ENCODE measurements at regions not wholly inside any gene's neighbourhood (a gene's known extent, or its start where the extent isn't known, plus 50 kb on each side); places are given as distances from the start of the nearest gene placed in this dataset.
A peak's percentile ranks its signal among the peaks of the same experiment; 100 is the strongest.
"Not testable (repeated sequence)": the region's sequence is repeated elsewhere in the genome, so short reads cannot be mapped to it uniquely, and the experiment has no call there.

DNA sequence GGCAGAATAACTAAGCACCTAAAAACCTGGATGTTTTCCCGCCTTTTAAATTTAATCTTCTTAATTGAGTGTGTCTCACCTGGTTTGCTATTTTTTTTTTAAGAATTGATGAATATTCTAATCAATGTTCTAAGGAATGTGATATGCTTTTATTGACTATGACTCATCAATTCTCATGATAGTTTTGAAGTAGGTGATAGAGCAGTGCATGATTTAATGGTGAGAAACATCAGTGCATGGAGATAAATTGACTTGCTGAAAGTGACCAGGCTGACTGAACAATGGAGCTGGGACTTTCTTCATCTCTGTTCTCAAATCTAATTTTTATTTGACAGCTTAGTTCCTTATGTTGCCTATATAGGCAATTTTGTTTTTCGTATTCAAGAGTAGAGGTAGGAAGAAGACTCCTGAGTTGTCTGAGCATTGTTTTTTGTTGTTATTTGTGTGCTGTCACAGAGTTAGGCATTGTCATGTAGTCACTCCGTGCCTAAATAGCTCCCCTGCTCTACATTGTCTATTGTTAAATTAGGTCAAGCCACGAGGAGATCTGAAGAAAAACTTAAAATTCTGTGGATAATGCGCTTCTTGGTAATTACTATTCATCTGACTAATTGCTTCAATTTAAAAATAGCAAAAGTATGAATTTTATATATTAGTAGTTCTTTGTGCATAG is 59.0 kb upstream of the NUTM2F start:
- DNase-seq (ENCODE audit: low read depth): not testable (repeated sequence)

DNA sequence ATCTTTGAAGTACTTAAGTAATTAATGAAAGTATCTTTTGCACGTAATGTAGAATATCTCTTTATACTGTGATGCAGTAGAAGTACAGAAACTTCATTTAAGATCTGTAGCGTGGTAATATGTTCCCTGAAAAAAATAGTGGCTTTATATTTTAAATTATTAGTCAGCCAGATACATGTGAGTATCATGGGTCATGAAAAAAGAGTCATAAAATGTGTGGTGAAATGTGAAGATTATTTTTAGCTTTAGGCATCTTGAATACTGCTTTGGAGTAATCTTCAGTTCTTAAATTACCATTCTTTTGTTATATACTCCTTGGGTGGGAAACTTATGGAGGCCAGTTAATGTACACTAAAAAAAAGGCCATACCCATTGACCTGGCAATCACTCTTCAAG is 59.6 kb upstream of the NUTM2F start:
- not testable (repeated sequence) for DNase-seq (ENCODE audit: low read depth)

DNA sequence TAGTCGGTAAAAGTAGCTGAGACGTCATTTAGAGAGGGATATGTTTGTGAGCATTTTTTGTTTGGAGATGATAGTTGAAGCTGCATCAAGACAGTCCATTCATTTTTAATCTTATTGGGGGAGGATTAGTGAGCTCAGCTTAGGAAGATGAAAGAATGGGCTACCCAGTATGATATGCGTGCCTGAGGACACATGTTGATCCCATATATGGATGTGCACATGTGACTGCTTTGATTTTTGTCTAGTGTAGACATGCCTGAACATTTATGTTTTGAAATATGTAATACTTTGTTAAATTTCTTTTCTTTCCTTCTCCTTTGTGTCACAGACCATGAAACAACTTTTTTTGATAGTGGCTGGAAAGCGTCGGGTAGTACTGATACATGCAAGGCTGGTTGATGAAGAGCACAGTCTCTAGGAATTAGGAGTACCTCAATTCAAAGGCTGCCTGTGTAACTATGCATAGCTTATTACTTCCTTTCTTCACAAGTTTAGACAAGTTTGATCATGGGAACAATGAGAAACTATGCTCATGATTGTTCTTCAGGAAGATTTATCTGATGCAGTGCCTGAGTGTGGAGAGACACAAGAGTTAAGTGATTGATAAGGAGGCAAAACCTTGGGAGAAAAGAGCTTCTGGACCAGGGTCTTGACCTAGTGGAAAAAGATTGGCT is 62.1 kb upstream of the NUTM2F start:
- not testable (repeated sequence) for DNase-seq (ENCODE audit: low read depth)

DNA sequence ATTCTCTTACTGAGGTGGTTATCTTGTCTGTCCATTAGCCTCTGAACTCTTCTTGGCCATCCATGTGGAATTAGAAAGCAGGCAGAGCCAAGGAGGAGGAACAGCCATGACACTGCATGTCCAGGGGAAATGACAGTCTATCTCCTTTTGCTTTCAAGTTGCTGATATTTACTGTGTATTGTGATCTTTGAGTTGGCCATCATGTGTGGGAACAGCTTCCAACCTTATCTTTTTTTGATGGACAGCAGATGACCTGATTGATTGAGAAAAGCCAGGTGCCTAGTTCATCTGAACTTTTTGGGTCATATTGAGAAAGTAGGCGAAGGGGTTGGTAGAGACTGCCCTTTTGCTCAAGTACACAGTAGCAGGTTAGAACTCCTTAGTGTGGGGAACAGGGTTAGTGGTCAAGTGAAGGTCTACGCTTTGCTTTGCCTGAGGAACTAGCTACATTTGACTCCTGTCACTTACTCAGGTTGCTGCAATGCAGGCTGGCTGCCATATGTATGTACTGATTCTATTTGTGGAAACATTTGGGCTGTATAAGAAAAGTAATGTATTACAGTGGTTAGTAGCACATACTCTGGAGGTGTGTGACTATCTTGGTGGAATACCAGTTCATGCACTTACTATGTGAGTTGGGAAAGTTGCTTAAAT is 64.7 kb upstream of the NUTM2F start:
- DNase-seq (ENCODE audit: low read depth): not testable (repeated sequence)

DNA sequence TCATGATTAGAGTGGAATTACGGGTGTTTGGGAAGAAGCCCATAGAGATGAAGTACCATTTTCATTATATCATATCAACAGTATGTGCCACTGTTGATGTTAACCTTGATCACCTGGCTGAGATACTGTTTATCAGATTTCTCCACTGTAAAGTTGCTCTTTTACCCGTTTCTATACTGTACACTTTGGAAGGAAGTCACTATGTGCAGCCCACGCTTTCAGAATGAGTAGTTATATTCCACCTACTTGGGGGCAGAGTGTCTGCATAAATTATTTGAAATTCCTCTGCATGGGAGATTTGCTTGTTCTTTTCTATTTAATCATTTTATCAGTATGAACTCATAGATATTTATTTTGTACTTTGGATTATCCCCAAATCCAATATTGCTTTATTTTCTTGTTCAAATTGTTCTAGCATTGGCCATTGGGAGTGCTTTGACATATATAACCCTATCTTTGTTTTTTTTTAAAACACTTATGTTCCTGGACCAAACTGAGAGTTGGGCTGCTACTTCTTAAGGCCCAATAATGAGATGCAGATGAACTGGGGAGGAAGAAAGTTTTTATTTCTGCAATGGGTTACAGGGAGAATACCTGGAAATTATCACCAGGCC is 69.4 kb upstream of the NUTM2F start:
- not testable (repeated sequence) for DNase-seq (ENCODE audit: low read depth)

DNA sequence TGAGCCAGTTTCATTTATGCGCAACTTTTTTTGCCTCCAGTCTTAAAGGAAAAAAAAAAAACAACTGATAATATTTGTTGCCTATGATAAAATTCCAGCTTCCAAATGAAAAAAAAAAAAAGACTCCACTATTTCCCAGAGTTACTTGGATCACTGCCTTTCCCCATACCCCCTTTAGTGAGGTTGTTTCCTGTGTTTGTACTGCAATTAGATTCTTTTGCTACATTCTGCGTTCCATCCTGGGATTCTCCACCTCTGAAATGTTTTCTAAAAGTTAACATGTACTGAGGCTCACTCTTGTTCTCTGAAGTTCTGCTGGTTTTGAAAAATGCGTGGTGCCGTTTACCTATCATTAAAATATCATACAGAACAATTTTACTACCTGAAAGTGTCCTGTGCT is 72.0 kb upstream of the NUTM2F start:
- DNase-seq (ENCODE audit: low read depth): not testable (repeated sequence)

DNA sequence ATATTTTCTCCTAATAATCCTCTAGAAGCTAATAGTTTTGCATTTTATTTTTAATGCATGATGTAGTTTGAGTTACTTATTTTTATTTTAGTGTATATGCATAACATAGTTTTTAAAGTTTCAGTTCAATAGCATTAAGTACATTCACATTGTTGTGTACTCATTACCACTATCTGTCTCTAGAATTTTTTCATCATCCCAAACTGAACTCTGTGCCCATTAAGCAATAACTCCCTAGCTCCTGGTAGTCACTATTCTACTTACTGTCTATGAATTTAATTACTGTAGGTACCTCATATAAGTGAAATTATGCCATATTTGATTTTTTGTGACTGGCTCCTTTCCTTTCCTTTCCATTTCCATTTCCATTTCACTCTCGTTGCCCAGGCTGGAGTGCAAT is 74.4 kb upstream of the NUTM2F start:
- not testable (repeated sequence) for DNase-seq (ENCODE audit: low read depth)

DNA sequence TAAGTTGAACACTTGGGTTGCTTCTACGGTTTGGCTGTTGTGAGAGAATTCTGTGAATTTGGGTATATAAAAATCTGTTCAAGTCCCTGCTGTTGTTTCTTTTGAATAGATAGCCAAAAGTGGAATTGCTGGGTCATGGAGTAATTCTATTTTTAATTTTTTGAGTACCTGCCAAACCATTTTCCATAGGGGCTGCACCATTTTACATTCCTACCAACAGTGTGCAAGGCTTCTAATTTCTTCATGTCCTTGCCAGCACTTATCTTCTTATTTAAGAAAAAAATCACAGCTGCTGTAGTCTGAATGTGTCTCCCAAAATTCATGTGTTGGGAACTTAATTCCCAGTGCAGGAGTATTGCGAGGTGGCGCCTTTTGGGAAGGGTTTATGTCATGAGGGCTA is 75.1 kb upstream of the NUTM2F start:
- DNase-seq (ENCODE audit: low read depth): not testable (repeated sequence)

DNA sequence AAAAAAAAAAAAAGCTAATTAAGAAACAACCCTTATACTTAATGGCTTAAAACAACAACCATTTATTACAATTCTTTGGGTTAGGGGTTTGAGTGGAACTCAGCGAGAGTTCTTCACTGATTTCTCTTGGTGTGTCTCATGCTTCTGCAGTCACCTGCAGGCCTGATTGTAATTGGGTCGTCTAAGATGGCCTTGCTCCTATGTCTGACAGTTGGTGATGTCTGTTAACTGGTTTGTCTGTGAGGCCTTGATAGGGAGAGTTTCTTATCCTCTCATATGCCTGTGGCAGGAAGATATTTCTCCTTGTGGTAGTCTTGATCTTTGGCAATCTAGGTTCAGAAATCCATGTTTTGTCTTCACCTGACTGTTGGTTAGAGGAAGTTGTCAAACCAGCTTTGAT is 85.2 kb upstream of the NUTM2F start:
- not testable (repeated sequence) for DNase-seq (ENCODE audit: low read depth)

DNA sequence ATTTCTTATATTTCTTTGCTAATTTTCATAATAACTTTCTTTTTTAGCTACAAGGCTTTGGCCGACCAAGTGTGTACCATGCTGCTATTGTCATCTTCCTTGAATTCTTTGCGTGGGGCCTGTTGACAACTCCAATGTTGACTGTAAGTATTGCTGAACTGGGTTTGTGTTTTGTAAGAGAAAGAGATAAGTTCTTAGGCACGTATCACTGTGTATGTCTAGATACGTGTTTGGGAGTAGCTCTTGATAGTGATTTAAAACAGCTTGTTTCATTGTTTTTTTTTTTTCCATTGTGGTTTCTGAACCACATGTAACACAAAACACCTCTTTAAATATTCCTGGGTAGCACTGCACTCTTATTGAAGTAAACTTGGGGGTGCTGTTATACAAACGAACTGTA is 86.7 kb upstream of the NUTM2F start:
- not testable (repeated sequence) for DNase-seq (ENCODE audit: low read depth)

DNA sequence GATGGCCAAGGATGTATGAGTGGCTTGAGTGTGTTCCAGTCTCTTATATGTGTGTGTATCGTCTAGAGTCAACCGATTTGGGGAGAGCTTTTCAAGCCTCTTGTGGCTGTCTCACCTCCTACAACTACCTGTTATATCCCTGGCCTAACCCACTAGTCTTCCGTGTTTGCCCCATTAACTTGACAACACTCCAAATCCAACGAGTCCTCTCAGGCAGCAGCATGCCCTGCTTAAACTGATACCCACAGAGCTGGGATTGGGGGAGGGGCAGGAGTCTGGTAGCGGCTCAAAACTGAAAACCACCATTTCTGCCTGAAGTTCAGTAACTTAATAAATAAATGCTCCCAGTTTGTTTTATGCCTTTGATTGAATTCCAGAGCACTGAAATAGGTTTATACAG is 91.7 kb upstream of the NUTM2F start:
- peak; percentile 2 for DNase-seq (ENCODE audit: low read depth)

DNA sequence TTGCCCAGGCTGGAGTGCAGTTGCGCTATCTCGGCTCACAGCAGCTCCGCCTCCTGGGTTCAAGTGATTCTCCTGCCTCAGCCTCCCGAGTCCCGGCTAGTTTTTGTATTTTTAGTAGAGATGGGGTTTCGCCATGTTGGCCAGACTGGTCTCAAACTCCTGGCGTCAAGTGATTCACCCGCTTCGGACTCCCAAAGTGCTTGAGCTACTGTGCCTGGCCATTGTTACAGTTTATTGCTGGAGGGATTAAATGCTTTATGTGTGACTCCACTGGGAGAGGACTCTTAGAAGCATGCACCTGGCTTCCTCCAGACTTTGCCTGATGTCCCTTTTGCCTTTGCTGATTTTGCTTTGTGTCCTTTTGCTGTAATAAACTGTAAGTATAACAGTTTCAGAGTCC is 93.5 kb upstream of the NUTM2F start:
- not testable (repeated sequence) for DNase-seq (ENCODE audit: low read depth)

DNA sequence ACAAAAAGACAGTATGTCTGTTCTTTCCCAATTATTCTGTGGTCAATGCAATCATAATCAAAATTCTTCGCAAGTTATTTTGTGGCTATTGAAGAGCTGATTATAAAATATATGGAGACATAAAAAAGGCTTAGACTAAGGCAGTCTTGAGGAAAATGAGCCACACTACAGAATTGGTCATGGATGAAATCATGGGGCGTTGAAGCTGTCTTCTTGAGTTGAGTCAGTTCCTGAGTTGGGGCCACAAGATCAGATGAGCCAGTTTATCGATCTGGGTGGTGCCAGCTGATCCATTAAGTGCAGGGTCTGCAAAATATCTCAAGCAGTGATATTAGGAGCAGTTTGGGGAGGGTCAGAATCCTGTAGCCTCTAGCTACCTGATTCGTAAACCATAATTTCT is 96.9 kb upstream of the NUTM2F start:
- DNase-seq (ENCODE audit: low read depth): not testable (repeated sequence)

DNA sequence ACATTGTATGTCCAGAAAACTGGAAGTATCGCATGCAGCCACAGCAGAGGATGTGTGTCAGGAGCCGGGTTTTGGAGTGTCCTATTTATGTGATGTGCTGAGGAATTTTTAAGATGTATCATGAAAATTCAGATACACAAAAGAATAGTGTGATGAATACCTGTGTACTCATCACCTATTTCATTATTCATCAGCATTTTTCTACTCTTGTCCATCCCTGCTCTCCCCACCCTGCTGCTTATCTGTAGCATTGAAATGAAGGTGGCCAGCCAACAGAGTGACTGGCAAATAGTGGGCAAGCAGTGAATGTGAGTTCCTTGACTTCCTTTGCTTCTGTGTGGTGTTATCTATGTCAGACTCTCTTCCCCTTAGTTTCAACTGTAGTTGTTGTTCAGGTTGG is 108.7 kb upstream of the NUTM2F start:
- DNase-seq (ENCODE audit: low read depth): not testable (repeated sequence)

DNA sequence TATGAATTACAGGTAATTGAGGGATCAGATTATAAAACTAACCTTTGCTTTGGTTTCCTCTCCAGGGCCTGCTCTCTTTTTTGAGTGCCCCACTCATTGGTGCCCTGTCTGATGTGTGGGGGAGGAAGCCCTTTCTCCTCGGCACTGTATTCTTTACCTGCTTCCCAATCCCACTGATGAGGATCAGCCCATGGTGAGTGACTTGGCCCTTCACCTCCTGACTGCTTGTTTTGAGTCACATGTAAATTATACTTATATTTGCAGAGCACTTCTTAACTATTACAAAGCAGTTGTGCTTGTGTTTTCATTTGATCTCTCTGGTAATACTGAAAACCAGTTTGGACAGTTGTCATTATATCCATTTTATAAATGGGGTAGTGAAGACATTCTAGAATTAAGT is 109.9 kb upstream of the NUTM2F start:
- not testable (repeated sequence) for DNase-seq (ENCODE audit: low read depth)

DNA sequence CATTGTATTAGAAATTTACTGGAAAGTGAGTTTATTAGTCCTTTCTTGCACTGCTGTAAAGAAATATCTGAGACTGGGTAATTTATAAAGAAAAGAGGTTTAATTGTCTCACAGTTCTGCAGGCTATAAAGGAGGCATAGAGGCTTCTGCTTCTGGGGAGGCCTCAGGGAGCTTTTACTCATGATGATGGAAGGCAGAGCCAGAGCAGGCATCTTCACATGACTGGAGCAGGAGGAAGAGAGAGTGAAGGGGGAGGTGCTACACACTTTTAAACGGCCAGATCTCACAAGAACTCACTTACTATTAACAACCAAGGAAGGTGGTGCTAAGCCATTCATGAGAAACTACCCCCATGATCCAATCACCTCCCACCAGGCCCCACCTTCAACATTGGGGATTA is 112.7 kb upstream of the NUTM2F start:
- DNase-seq (ENCODE audit: low read depth): not testable (repeated sequence)

DNA sequence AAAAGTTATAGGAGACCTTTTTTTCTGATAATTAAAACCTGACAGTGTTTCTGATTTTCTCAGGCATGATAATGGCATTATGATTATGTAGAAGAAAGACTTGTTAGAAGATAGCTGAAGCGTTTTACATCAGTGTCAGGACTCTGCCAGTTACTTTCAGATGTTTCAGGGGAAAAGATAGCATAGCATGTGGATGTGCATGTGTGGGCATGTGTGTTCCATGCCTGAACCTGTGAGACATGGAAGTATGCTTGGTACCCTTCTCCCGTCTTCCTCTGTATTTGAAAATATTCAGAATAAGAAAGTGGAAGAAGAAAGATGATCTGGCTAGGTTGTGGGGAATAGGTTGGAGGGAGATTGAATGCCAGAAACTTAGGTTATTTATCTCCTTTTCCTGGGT is 113.1 kb upstream of the PCAT7 start:
- DNase-seq (ENCODE audit: low read depth): no peak

DNA sequence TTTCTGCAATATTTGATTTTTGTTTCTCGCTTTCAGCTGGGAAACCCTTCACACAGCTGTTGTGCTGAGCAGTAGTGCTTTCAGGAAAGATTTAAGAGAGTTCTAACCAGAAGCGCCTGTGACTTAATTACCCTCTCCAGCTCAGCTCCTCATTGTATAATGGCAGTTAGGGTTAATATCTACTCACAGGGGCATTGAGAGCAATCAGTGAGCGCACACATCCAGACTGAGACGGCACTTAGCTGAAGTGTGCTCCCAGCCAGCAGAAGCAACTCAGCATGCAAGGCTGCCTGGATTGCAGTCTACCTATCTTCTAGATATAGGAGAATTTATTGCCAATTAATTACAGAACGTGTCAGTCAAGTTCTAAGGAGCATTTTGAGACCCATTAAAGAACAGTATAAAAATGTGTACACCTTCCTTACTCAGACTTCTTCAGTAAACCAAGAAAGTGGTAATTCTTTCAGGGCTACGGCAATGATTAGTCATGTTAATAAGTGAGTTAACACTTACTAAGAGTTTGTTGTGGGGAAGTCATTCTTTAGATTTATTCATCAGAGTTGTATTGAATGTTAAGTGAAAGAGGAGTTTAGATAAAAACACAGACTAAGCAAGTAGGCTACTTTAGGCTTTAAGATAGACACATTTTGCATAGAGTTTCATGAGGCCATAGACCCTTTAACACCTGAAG is 111.7 kb upstream of the PCAT7 start:
- no peak for DNase-seq (ENCODE audit: low read depth)

DNA sequence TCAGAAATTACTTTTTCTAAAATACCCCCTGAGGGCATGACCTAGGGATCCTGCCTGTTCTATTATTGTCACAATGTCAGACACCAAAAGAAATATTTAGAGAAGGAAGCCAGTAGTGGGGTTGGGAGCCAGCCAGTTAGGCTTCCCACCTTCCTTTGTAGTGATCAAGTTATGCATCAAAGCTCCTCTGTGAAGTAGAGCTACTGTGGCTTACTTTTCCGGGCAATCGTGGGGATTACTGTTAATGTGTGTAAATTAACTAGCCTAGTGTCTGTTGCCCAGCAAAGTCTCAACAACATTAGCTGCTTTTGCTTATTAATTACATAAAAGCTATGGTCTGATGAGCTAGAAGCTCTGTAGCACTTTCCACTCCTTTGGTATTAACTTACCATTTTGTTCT is 109.0 kb upstream of the PCAT7 start:
- no peak for DNase-seq (ENCODE audit: low read depth)

DNA sequence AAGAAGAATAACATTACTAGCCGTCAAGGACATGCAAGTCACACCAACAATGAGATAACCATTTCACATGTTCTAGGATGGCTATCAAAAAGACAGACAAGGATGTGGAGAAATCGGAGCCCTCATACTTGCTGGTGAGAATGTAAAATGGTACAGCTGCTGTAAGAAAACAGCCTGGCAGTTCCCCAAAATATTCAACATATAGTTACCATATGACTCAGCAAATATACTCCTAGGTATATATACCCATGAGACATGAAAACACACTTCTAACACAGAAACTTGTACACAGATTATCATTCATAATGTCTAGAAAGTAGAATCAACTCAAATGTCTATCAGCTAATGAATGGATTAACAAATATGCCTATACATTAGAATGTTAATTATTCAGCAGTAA is 105.4 kb upstream of the PCAT7 start:
- no peak for DNase-seq (ENCODE audit: low read depth)

DNA sequence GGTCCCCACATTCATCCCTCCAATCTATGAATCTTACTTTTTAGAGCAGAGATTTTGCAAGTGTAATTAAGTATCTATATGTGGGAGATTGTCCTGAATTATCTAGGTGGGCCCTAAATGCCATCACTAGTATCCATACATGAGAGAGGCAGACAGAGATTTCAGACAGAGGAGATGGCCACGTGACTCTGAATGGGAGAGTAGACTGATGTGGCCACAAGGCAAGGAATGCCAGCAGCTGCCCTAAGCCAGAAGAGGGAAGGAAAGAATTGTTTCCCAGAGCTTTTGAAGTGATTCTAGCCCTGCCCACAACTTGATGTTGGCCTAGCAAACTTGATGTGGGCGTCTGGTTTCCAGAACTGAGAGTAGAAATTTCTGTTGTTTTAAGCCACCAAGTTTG is 90.1 kb upstream of the PCAT7 start:
- DNase-seq (ENCODE audit: low read depth): no peak

DNA sequence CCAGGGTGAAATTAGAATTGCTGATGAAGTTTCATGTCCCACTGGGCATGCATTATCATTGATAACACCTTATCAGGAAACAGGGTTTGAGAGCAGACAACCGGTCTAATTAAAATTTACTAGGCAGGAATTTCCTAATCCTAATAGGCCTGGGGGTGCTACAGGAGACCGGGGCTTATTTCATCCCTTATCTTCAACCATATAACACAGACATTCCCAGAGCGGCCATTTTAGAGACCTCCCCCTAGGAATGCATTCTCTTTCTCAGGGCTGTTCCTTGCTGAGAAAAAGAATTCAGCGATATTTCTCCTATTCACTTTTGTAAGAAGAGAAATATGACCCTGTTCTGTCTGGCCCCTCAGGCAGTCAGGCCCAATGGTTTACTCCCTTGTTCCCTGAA is 82.8 kb upstream of the PCAT7 start:
- DNase-seq (ENCODE audit: low read depth): not testable (repeated sequence)

All from M059J (cell line).